GM23338 (cell line): ENCODE measurements at regions not wholly inside any gene's neighbourhood (a gene's known extent, or its start where the extent isn't known, plus 50 kb on each side); places are given as distances from the start of the nearest gene placed in this dataset.

Experiments
- ATAC-seq: fragments of 200-7000 bp; cut with Tn5 transposase; 3 replicates; pipeline ENCODE4 v1.9.1; 2020
- DNase-seq: peaks from one replicate; pipeline ENCODE4 v3.0.0-alpha.2; 2015; ENCODE audit warnings: low spot score
- H2AFZ ChIP-seq: fragments of 200-600 bp; sonication (generic); 2 replicates; pipeline ENCODE4 v1.8.0; 2016; ENCODE audit warnings: antibody characterized with exemption, mild to moderate bottlenecking, moderate library complexity
- H3F3A ChIP-seq: fragments of 200-600 bp; sonication (generic); replicated peaks from 2 replicates; pipeline ENCODE4 v1.8.0; 2017; ENCODE audit warnings: antibody characterized with exemption, mixed run types, low read depth
- H3K27ac ChIP-seq: fragments of 200-600 bp; sonication (generic); 2 replicates; pipeline ENCODE4 v1.6.1; 2016; ENCODE audit warnings: low read depth
- H3K27me3 ChIP-seq: fragments of 200-600 bp; sonication (generic); 2 replicates; pipeline ENCODE4 v1.8.0; 2016; ENCODE audit warnings: mild to moderate bottlenecking, mixed run types, moderate library complexity; ENCODE audit not compliant: insufficient read depth
- H3K36me3 ChIP-seq: fragments of 200-600 bp; sonication (generic); 2 replicates; pipeline ENCODE4 v1.8.0; 2016; ENCODE audit warnings: mild to moderate bottlenecking; ENCODE audit not compliant: insufficient read depth
- H3K4me1 ChIP-seq: fragments of 200-600 bp; sonication (generic); 2 replicates; pipeline ENCODE4 v1.8.0; 2016; ENCODE audit warnings: mild to moderate bottlenecking, moderate library complexity; ENCODE audit not compliant: insufficient read depth
- H3K4me2 ChIP-seq: fragments of 200-600 bp; sonication (generic); 2 replicates; pipeline ENCODE4 v1.7.1; 2017; ENCODE audit warnings: mixed run types
- H3K4me3 ChIP-seq: fragments of 200-600 bp; sonication (generic); 2 replicates; pipeline ENCODE4 v1.6.1; 2016; ENCODE audit warnings: mixed run types
- H3K79me2 ChIP-seq: fragments of 200-600 bp; sonication (generic); replicated peaks from 2 replicates; pipeline ENCODE4 v1.8.0; 2017; ENCODE audit warnings: mild to moderate bottlenecking; ENCODE audit not compliant: insufficient read depth
- H3K9me2 ChIP-seq: fragments of 200-600 bp; sonication (generic); 2 replicates; pipeline ENCODE4 v1.8.0; 2017; ENCODE audit not compliant: insufficient read depth
- H4K20me1 ChIP-seq: fragments of 200-600 bp; sonication (generic); replicated peaks from 2 replicates; pipeline ENCODE4 v1.8.0; 2017; ENCODE audit warnings: mild to moderate bottlenecking; ENCODE audit not compliant: insufficient read depth
- H3K27ac Mint-ChIP-seq: 2 replicates; pipeline ENCODE4 v1.8.0; 2020; ENCODE audit warnings: inconsistent platforms, mild to moderate bottlenecking, moderate library complexity, mixed read lengths
- H3K27me3 Mint-ChIP-seq: 3 replicates; pipeline ENCODE4 v1.8.0; 2022; ENCODE audit warnings: low read depth, mild to moderate bottlenecking, moderate library complexity, mixed read lengths, inconsistent platforms; ENCODE audit not compliant: insufficient read depth, poor library complexity
- H3K36me3 Mint-ChIP-seq: 3 replicates; pipeline ENCODE4 v1.8.0; 2021; ENCODE audit warnings: low read depth, mild to moderate bottlenecking, inconsistent platforms, moderate library complexity, mixed read lengths
- H3K4me1 Mint-ChIP-seq: 3 replicates; pipeline ENCODE4 v1.8.0; 2020; ENCODE audit warnings: mild to moderate bottlenecking, inconsistent platforms, mixed read lengths
- H3K4me3 Mint-ChIP-seq: 3 replicates; pipeline ENCODE4 v1.8.0; 2021; ENCODE audit warnings: moderate library complexity, mild to moderate bottlenecking, inconsistent platforms, mixed read lengths
- H3K9me3 Mint-ChIP-seq: 3 replicates; pipeline ENCODE4 v1.8.0; 2020; ENCODE audit warnings: moderate library complexity, mild to moderate bottlenecking, inconsistent platforms, mixed read lengths
- ETS1 ChIP-seq: IDR thresholded peaks from 2 replicates; pipeline ENCODE4 v1.6.1; 2016; ENCODE audit warnings: antibody characterized with exemption
- EZH2 ChIP-seq: fragments of 200-600 bp; sonication (generic); IDR thresholded peaks from one replicate; pipeline ENCODE4 v1.8.0; 2017; ENCODE audit warnings: antibody characterized with exemption, mild to moderate bottlenecking, low read depth; ENCODE audit not compliant: unreplicated experiment
- EZH2phosphoT487 ChIP-seq: fragments of 200-600 bp; sonication (generic); IDR thresholded peaks from one replicate; pipeline ENCODE4 v1.8.1; 2018; ENCODE audit warnings: antibody characterized with exemption; ENCODE audit not compliant: unreplicated experiment
- JUNB ChIP-seq: IDR thresholded peaks from one replicate; pipeline ENCODE4 v1.6.1; 2016; ENCODE audit warnings: antibody characterized with exemption; ENCODE audit not compliant: unreplicated experiment
- NANOG ChIP-seq: IDR thresholded peaks from 2 replicates; pipeline ENCODE4 v1.6.1; 2016; ENCODE audit warnings: antibody characterized with exemption, borderline replicate concordance
- POLR2AphosphoS5 ChIP-seq: IDR thresholded peaks from 2 replicates; pipeline ENCODE4 v1.6.1; 2016; ENCODE audit warnings: antibody characterized with exemption, low read depth
- STAT1 ChIP-seq: IDR thresholded peaks from one replicate; pipeline ENCODE4 v1.6.1; 2016; ENCODE audit warnings: antibody characterized with exemption; ENCODE audit not compliant: unreplicated experiment
- ZNF114 ChIP-seq: fragments of 250-450 bp; sonication (Bioruptor Pico); IDR thresholded peaks from 2 replicates; pipeline ENCODE4 v1.5.0; 2020; ENCODE audit warnings: mild to moderate bottlenecking, moderate library complexity
- TF ChIP-seq, protein P1 (sequence below): IDR thresholded peaks from one replicate; pipeline ENCODE4 v1.6.1; 2018; ENCODE audit warnings: antibody characterized with exemption; ENCODE audit not compliant: unreplicated experiment
- TF ChIP-seq, protein P2 (sequence below), 2 experiments: fragments of 200-600 bp in 1 of 2; sonication (generic) in 1 of 2; conservative IDR thresholded peaks; 2 replicates each; pipeline versions ENCODE4 v1.5.1 to v1.6.1; 2016 to 2017; ENCODE audit warnings: antibody characterized with exemption in 2 of 2, low read depth in 2 of 2, mild to moderate bottlenecking in 2 of 2, moderate library complexity in 1 of 2

DNA sequence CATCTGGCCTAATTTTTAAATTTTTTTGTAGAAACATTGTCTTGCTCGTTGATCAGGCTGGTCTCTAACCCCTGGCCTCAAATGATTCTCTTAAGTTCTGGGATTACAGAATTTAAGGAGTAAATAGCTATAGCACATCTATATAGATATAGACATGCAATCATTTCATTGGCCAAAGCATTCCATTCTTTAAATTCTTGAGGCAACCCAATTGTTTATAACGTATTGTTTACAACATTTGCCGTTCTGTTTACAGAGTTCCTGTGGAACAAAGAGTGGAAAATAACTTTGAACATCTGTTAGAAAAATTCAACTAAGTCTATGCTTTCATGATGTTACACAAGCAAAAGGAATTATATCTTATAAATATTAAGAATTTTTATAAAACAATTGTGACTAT lies 205.2 kb upstream of the ROBO2 start:
- Histone ChIP-seq H3K4me2 (no peak overlapping the region), H3K79me2 (no peaks in the 10 kb centered on the region), H3K27ac (no peak overlapping the region), H3K27me3 (no peaks in the 10 kb centered on the region), H3K4me1 (no peaks in the 10 kb centered on the region), H3K9me2 (0 out of 2 replicates have a peak, but pooled peaks cover 3% of the 10 kb centered on the region), H4K20me1 (no peaks in the 10 kb centered on the region), H2AFZ (no peak overlapping the region), H3K4me3 (no peak overlapping the region), H3F3A (no peaks in the 10 kb centered on the region), H3K36me3 (no peaks in the 10 kb centered on the region)
- ATAC-seq (no peak), DNase-seq (peak; percentile 26)
- no peak overlapping the region for H3K27ac Mint-ChIP-seq
- peaks cover 3% of the 10 kb centered on the region for H3K27me3 Mint-ChIP-seq
- H3K4me1 Mint-ChIP-seq, result no peaks in the 10 kb centered on the region
- no peaks in the 10 kb centered on the region for H3K9me3 Mint-ChIP-seq
- no peak for TF ChIP-seq ZNF114 (CRISPR knock-in tag)
- TF ChIP-seq, protein P1, sequence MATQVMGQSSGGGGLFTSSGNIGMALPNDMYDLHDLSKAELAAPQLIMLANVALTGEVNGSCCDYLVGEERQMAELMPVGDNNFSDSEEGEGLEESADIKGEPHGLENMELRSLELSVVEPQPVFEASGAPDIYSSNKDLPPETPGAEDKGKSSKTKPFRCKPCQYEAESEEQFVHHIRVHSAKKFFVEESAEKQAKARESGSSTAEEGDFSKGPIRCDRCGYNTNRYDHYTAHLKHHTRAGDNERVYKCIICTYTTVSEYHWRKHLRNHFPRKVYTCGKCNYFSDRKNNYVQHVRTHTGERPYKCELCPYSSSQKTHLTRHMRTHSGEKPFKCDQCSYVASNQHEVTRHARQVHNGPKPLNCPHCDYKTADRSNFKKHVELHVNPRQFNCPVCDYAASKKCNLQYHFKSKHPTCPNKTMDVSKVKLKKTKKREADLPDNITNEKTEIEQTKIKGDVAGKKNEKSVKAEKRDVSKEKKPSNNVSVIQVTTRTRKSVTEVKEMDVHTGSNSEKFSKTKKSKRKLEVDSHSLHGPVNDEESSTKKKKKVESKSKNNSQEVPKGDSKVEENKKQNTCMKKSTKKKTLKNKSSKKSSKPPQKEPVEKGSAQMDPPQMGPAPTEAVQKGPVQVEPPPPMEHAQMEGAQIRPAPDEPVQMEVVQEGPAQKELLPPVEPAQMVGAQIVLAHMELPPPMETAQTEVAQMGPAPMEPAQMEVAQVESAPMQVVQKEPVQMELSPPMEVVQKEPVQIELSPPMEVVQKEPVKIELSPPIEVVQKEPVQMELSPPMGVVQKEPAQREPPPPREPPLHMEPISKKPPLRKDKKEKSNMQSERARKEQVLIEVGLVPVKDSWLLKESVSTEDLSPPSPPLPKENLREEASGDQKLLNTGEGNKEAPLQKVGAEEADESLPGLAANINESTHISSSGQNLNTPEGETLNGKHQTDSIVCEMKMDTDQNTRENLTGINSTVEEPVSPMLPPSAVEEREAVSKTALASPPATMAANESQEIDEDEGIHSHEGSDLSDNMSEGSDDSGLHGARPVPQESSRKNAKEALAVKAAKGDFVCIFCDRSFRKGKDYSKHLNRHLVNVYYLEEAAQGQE, result no peak
- no peak for TF ChIP-seq NANOG
- TF ChIP-seq STAT1, result no peak
- no peak for TF ChIP-seq EZH2
- no peaks in the 10 kb centered on the region for H3K36me3 Mint-ChIP-seq
- H3K4me3 Mint-ChIP-seq, result no peak overlapping the region

DNA sequence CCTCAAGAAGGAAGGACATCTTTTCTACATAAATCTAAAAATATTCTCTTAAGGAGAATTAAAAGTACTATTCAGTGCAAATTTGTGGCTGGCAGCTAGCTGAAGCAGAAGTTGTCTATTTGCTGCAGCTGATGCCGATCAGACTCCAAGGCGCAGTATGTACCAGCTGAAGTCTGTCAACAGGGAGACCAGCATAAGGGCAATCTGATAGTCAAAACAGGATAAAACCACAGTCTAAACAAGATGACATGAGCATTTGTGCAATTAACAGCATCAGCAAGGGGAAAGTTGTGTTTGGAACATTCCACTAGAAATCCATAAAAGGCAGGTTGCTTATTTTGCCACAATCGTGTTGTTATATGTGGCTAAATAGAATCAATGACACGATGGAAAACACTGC lies 198.2 kb upstream of the ROBO2 start:
- no peaks in the 10 kb centered on the region for H3K36me3 ChIP-seq
- H3K79me2 ChIP-seq, result no peaks in the 10 kb centered on the region
- no peaks in the 10 kb centered on the region for H4K20me1 ChIP-seq
- H3K9me3 Mint-ChIP-seq, result no peaks in the 10 kb centered on the region
- H3K4me1 Mint-ChIP-seq, result no peaks in the 10 kb centered on the region
- H3K36me3 Mint-ChIP-seq, result no peaks in the 10 kb centered on the region
- H3K27me3 ChIP-seq, result no peaks in the 10 kb centered on the region
- no peak overlapping the region for H3K4me2 ChIP-seq
- no peak overlapping the region for H3K4me3 Mint-ChIP-seq
- H3K27me3 Mint-ChIP-seq, result no peaks in the 10 kb centered on the region
- DNase-seq, result no peak
- H3K27ac Mint-ChIP-seq, result no peak overlapping the region
- H3K27ac ChIP-seq, result no peak overlapping the region
- H2AFZ ChIP-seq, result no peak overlapping the region
- H3K9me2 ChIP-seq, result 0 out of 2 replicates have a peak, but pooled peaks cover 3% of the 10 kb centered on the region
- H3K4me1 ChIP-seq, result no peaks in the 10 kb centered on the region
- H3F3A ChIP-seq, result no peaks in the 10 kb centered on the region
- H3K4me3 ChIP-seq, result no peak overlapping the region
- no peak for ATAC-seq
- TF ChIP-seq JUNB (no peak), POLR2AphosphoS5 (no peak), ETS1 (no peak), STAT1 (no peak), EZH2 (no peak), ZNF114 (CRISPR knock-in tag) (no peak), EZH2phosphoT487 (no peak)
- TF ChIP-seq, protein P1, result no peak
- TF ChIP-seq, protein P2, sequence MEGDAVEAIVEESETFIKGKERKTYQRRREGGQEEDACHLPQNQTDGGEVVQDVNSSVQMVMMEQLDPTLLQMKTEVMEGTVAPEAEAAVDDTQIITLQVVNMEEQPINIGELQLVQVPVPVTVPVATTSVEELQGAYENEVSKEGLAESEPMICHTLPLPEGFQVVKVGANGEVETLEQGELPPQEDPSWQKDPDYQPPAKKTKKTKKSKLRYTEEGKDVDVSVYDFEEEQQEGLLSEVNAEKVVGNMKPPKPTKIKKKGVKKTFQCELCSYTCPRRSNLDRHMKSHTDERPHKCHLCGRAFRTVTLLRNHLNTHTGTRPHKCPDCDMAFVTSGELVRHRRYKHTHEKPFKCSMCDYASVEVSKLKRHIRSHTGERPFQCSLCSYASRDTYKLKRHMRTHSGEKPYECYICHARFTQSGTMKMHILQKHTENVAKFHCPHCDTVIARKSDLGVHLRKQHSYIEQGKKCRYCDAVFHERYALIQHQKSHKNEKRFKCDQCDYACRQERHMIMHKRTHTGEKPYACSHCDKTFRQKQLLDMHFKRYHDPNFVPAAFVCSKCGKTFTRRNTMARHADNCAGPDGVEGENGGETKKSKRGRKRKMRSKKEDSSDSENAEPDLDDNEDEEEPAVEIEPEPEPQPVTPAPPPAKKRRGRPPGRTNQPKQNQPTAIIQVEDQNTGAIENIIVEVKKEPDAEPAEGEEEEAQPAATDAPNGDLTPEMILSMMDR (conservative IDR thresholded peaks at IDR 0.05; ENCODE audit: low read depth in 2 of 2), result no peak
